Amniotic epithelial cell (primary cell): ENCODE measurements at regions not wholly inside any gene's neighbourhood (a gene's known extent, or its start where the extent isn't known, plus 50 kb on each side); places are given as distances from the start of the nearest gene placed in this dataset.
"Not testable (repeated sequence)": the region's sequence is repeated elsewhere in the genome, so short reads cannot be mapped to it uniquely, and the experiment has no call there.

ENCODE experiments used
- DNase-seq: peaks from one replicate; pipeline ENCODE4 v3.0.0-alpha.2; 2010; ENCODE audit warnings: low read depth

- no peak for DNase-seq
These were observed 366.5 kb upstream of the KLF6 start for GRCh38 chr10:4151466-4151865.

- no peak for DNase-seq
These were observed 365.7 kb upstream of the KLF6 start for GRCh38 chr10:4150676-4151075.

- not testable (repeated sequence) for DNase-seq
These were observed 364.5 kb upstream of the KLF6 start for GRCh38 chr10:4149460-4149859.

- no peak for DNase-seq
These were observed 362.2 kb upstream of the KLF6 start for GRCh38 chr10:4147245-4147644.

DNA sequence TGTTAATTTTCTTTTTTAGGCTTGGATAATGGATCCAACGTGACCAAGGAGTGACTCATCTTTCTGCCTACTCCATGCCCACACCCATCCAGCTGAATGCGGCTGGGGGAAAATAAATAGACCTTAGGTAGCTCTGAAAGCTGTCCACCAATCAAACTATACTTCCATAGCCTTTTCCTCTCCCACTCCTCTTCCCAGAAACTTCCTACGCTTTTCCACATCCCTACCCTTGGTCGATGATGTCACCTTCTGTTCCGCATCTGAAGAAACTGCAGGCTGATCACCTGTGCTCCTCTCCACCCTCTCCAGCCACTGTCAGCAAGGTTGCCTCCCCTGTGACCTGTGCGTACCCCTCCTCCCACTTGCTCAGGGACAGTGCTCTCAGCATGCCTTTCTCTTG, 359.8 kb upstream of the KLF6 start:
- no peak for DNase-seq

- DNase-seq: peak; percentile 60
These were observed 356.5 kb upstream of the KLF6 start for GRCh38 chr10:4141471-4141870.

- peak; percentile 17 for DNase-seq
These were observed 353.2 kb upstream of the KLF6 start for GRCh38 chr10:4138146-4138721.

DNA sequence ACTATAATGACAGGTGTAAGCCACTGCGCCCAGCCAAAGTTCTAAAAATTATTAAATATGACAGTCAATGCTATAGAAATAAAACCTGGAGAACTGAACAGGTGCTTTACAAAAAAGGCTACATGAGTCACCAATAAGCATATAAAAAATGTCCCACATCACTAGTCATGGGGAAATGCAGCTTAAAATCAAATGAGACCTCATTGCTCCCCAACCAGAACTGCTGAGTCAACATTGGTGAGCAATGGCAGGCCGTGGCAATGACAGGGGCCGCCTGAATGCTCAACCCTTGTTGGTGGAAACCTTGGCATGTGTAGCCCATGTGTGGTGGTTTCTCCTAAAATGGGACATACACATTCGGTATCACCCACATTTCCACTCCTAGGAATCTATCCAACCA, 352.3 kb upstream of the KLF6 start:
- DNase-seq: no peak

- no peak for DNase-seq
These were observed 351.1 kb upstream of the KLF6 start for GRCh38 chr10:4136121-4136520.

- no peak for DNase-seq
These were observed 347.2 kb upstream of the KLF6 start for GRCh38 chr10:4132216-4132556.

DNA sequence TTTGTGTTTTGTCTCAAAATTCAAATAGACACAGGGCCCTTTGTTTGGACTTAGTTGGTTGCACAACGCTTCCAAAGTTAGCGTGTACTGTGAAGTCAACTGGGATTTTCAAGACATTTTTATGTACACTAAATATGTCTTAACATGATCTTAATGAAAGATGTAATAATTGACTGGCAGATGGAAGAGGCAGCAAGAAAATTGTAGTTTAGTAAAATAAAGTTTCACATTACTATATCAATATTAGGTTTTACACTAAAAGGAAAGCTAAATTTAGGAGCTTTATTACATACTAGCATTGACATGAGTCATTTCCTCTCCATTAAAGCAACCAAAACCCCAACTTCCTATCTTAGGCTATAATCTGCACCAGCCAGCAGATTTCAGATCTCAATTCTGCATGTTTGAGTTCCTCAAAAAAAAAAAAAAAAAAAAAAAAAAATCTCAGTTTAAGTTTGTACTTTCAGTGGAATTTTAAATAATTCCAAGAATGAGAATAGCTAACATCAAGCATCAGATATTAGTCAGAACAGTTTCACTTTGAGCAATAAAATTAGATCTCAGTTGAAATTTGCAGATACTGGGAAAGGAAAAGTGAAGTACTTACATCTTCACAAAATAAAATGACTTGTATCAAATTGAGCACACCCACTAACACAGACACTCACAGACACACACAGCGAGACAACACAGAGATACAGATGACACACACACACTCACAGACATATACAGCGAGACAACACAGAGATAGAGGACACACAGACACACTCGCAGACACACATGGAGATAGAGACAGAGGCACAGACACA, 346.6 kb upstream of the KLF6 start:
- DNase-seq: peak; percentile 74

- DNase-seq: no peak
These were observed 345.7 kb upstream of the KLF6 start for GRCh38 chr10:4130685-4131084.

- no peak for DNase-seq
These were observed 345.0 kb upstream of the KLF6 start for GRCh38 chr10:4129866-4130477.

DNA sequence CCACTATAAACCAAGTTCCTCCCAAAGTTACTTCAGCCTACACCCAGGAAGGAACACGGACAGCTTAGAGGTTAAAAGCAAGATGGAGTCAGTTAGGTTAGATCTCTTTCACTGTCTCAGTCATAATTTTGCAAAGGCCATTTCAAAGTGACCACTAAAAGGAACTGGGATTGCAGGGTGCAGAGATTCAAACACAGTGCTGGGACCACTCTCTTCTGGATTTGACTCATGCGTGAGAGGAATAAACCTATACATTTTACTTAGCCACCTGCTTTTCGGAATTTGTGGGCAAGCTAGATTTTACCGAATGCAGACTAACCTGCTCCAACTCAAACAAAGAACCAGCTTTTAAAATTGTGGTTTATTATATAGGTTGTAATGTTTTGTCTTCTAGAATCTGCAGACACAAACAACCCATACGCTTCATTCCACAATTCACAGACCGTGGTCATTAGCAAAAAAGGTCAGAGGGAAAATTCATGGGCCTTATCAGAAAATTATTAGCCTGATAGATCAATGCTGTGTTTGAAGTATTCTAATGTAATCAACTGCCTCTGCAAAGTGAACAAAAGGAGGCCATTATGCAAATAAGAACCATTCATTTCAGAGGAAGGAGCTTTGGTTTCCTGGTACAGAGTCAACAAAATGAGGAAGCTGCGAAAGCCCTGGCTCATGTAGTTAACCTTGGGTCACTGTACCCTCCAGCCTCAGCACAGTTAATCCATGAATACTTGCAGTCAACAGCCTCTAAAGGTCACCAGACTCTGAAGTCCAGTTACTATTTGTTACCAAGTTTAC, 342.7 kb upstream of the KLF6 start:
- DNase-seq: peak; percentile 39

DNA sequence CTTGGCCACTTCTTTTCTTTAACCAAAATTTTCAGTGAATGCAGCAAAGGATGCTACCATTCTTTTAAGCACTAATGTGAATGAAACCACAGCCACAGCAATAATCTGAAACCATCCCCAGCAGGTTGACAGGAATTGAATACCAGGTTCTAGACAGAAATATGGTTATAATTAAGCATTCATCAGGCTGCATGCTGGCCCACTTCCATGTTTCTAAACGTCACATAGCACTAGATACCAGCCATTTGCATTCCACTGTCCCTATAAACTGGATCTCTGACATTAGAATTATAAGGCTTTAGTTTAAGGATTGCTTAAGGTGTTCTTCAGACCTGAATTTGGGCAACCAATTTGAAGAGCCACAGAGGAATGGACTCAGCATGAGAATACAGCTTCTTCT, 340.8 kb upstream of the KLF6 start:
- DNase-seq: no peak

DNA sequence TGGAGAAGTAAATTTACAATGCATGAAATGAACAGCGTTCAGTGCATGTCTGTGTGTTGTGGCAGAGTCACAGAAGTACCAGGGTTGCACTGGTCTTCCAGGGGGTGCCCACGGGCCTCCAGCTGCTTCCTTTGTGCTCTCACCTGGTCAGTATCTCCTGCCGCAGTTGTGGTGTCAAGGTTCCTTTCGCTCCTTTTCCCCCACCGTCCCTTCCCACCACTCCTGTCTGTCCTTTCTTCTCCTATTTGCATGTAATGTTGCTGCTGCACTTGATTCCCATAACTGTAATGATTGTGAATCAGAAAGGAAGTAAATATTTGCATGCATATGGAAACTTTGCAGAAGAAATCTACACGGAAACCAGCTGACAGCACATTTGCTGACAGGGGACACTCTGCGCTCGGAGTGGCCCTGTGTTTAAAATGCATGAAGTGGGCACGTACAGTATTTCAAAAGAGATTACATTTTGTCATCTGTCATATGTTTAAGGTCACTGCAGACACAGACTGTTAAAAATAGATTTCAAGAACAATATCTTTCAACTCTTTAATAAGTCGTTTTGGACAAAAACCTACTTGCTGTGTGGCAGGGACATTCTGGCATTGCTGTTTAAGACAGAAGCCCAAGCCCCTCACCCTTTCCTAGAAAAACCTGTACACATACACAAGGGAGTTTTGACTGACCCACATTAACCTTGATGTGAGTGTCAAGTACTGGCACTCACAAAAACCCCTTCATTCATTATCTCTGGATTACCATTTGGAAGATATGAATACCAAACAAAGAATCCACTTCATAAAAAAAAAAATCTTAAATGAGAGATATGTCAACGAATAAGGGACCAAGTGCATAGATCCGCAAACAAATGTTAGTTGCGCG, 336.7 kb upstream of the KLF6 start:
- no peak for DNase-seq

GRCh38 chr10:4120096-4120853, 335.3 kb upstream of the KLF6 start:
- no peak for DNase-seq

DNA sequence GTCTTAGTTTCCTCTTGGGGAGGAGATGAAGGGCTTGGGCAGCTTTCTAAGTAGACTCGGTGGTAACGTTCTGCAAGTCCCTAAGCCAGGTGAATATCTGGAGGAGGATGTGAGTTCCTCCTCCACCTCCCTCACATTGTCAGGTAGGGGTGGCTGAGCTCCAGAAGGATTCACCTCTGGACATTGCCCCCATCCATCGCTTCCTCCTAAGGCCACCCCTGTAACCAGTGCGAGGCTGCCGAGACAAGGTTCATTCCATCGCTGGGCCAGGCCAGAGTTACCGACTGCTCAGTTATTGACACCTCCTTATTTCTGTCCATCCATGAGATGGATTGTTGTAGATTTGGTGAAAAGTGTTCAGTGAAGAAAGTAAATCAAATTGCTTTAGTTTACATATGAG, 334.1 kb upstream of the KLF6 start:
- DNase-seq: no peak

GRCh38 chr10:4117604-4118003, 332.6 kb upstream of the KLF6 start:
- no peak for DNase-seq

DNA sequence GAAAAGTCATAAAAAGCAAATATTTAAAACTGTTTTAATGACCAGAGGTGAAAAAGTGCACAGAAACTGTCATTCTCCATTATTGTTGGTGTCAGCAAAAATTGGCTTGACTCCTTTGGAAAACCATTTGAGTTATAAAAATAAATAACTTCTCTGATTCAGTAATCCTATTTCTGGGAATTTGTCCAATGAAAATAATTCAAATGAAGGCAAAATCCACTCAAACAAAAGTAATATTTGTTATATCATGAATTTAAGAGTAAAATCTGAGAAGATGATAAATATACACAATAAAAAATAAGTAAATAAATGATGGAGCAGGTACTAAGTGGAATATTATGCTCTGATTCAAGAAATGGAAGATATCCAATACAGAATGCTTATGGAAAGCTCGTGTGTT, 326.6 kb upstream of the KLF6 start:
- DNase-seq: no peak

GRCh38 chr10:4109469-4109868, 324.5 kb upstream of the KLF6 start:
- peak; percentile 8 for DNase-seq
